Body of pancreas (tissue), 4 donors: ENCODE measurements at regions not wholly inside any gene's neighbourhood (a gene's known extent, or its start where the extent isn't known, plus 50 kb on each side); places are given as distances from the start of the nearest gene placed in this dataset.

ENCODE experiments used
- ATAC-seq: fragments of 150-250 bp; one replicate; pipeline ENCODE4 v1.9.1; 2016
- DNase-seq, 4 donors: peaks; one replicate each; pipeline ENCODE4 v3.0.0-alpha.2; 2019
- H3K27ac ChIP-seq, 4 donors: fragments of 200-600 bp; sonication (generic); 1 replicate in 3 of 4; 2 replicates in 1 of 4; pipeline versions ENCODE4 v1.5.1 to v1.6.1; 2016 to 2019; ENCODE audit warnings: mild to moderate bottlenecking in 1 of 4, mixed read lengths in 1 of 4, moderate library complexity in 1 of 4
- H3K27me3 ChIP-seq, 2 donors: fragments of 200-600 bp; sonication (generic); one replicate each; pipeline ENCODE4 v1.6.0; 2016; ENCODE audit warnings: mild to moderate bottlenecking in 1 of 2
- H3K36me3 ChIP-seq, 2 donors: fragments of 200-600 bp; sonication (generic); replicated peaks in 1 of 2; 2 replicates each; pipeline ENCODE4 v1.5.1; 2016; ENCODE audit warnings: low read depth in 2 of 2; ENCODE audit not compliant: insufficient read depth in 1 of 2
- H3K4me1 ChIP-seq: fragments of 200-600 bp; sonication (generic); one replicate; pipeline ENCODE4 v1.6.0; 2016
- H3K4me3 ChIP-seq, 2 donors: fragments of 200-600 bp; sonication (generic); 1 replicate in 1 of 2; 2 replicates in 1 of 2; pipeline ENCODE4 v1.5.1; 2016 to 2019
- H3K9me3 ChIP-seq, 3 donors: fragments of 200-600 bp; sonication (generic); 1 replicate in 2 of 3; 2 replicates in 1 of 3; pipeline ENCODE4 v1.5.1; 2016
- POLR2A ChIP-seq, 3 donors: fragments of 450-650 bp; IDR thresholded peaks; one replicate each; pipeline ENCODE4 v1.6.1; 2016; ENCODE audit warnings: antibody characterized with exemption in 3 of 3, mild to moderate bottlenecking in 2 of 3
- WGBS, 2 donors: methylation state at CpG; one replicate each; pipeline ENCODE4 v1.1.5; 2017; 5-methylcytosine and 5-hydroxymethylcytosine counted together
- intact Hi-C: fragments of 100-400 bp; cut with DNase I; formaldehyde crosslinking; loops from one replicate; pipeline ENCODE4 v1.15.1; 2023
- TF ChIP-seq, protein P1 (sequence below), 7 experiments: fragments of 450-650 bp in 4 of 7; fragments of 200-600 bp in 3 of 7; sonication (generic) in 3 of 7; IDR thresholded peaks; one replicate each; pipeline ENCODE4 v1.5.1; 2016 to 2019; ENCODE audit warnings: antibody characterized with exemption in 7 of 7

DNA sequence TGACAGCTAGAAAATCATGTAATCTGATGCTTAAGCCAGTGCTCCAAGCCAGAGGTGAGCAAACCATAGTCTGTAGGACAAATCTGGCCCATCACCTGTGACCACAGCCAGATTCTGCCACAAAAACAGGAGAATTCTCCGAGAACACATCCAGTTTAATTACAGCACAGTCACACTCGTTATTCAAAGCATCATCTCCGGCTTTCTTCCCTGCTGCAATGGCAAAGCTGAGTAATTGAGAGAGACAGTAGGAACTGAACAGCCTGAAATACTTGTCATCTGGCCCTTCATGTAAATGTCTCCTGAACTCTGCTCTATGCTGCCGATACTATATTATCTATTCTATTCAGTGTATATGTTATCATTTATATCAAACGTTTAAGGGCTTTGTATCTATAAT lies 121.4 kb upstream of the FOXF1 start:
- no peak for TF ChIP-seq POLR2A (IDR thresholded peaks at IDR 0.05)
- TF ChIP-seq, protein P1, sequence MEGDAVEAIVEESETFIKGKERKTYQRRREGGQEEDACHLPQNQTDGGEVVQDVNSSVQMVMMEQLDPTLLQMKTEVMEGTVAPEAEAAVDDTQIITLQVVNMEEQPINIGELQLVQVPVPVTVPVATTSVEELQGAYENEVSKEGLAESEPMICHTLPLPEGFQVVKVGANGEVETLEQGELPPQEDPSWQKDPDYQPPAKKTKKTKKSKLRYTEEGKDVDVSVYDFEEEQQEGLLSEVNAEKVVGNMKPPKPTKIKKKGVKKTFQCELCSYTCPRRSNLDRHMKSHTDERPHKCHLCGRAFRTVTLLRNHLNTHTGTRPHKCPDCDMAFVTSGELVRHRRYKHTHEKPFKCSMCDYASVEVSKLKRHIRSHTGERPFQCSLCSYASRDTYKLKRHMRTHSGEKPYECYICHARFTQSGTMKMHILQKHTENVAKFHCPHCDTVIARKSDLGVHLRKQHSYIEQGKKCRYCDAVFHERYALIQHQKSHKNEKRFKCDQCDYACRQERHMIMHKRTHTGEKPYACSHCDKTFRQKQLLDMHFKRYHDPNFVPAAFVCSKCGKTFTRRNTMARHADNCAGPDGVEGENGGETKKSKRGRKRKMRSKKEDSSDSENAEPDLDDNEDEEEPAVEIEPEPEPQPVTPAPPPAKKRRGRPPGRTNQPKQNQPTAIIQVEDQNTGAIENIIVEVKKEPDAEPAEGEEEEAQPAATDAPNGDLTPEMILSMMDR (IDR thresholded peaks at IDR 0.05) = no peak
- DNase-seq (no peak), ATAC-seq (no peak)
- H3K9me3 ChIP-seq = no peaks in the 10 kb centered on the region
- H3K4me1 ChIP-seq = no peaks in the 10 kb centered on the region
- H3K27ac ChIP-seq = no peak overlapping the region
- 51 to 56% methylated on average over 5 of the region's 5 CpGs for WGBS, 2 donors
- no peak overlapping the region for H3K4me3 ChIP-seq
- peaks cover 0 to 5% of the 10 kb centered on the region in 2 donors for H3K27me3 ChIP-seq
- intact Hi-C loops = no loop called here
- H3K36me3 ChIP-seq = no peaks in the 10 kb centered on the region

DNA sequence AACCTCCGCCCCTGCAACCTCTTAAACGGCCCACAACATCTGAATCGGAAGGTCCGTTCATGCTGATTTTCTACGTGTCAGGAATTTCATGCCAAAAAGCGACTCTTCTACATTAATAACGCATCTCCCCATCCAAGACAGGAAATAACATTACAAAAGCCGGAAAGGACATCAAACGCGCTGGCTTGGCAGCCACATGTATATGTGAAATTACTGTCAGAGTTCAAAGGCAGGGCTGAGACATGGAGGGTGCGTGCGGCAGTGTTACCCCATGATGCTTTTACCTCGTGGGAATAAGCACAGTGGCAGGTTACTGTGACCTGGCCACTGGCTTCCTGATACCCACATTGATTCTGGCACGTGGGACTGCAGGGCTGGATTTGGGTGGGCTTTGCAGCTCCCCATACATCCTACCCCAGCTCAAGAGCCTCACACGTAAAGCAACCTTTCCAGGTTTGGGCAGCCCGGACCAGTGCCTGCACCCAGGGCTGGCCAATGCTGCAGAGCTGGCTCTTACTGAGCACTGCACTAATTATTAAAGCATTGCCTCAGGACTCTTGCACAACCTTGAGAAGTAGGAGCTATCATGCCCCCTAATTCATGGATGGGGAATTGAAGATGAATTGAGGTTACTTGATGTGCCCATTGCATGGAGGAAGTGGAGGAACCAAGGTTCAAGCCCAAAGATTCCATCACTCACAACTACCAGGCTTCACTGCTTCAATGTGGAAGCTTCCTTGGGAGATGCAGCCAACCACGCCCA lies 120.6 kb upstream of the FOXF1 start:
- H3K27ac ChIP-seq = no peak overlapping the region
- H3K27me3 ChIP-seq = peaks cover 0 to 5% of the 10 kb centered on the region in 2 donors
- TF ChIP-seq, protein P1 (IDR thresholded peaks at IDR 0.05) = no peak
- H3K4me3 ChIP-seq = no peak overlapping the region
- DNase-seq (no peak), ATAC-seq (no peak)
- no peaks in the 10 kb centered on the region for H3K9me3 ChIP-seq
- intact Hi-C loops = no loop called here
- H3K4me1 ChIP-seq = no peaks in the 10 kb centered on the region
- H3K36me3 ChIP-seq = no peaks in the 10 kb centered on the region
- WGBS, 2 donors = 63 to 68% methylated on average over 17 of the region's 17 CpGs

DNA sequence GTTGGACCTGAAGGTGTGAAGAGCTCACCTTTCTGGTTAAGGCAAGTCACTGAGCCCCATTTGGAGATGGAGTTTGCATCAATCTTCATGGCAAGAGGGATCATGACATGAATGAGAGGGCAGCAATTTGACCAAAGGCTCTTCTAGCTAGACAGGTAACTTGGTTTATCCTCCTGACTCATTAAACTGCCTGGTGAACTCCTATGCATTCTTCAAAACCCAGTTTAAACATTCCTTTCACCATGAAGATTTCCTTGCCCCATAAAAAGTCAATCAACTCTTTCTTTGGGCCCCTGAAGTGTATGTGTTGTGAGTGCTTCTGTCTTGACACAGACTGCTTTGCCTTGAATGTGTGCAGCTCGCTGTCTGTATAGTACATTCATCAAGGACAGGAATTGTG lies 120.0 kb upstream of the FOXF1 start:
- Histone ChIP-seq H3K9me3 (no peaks in the 10 kb centered on the region), H3K4me1 (no peaks in the 10 kb centered on the region), H3K27ac (no peak overlapping the region), H3K27me3 (peaks cover 0 to 5% of the 10 kb centered on the region in 2 donors), H3K4me3 (no peak overlapping the region), H3K36me3 (no peaks in the 10 kb centered on the region)
- 79 to 100% methylated on average over 1 of the region's 1 CpG for WGBS, 2 donors
- TF ChIP-seq, protein P1 (IDR thresholded peaks at IDR 0.05) = no peak
- TF ChIP-seq POLR2A (IDR thresholded peaks at IDR 0.05) = no peak
- intact Hi-C loops = no loop called here
- no peak for DNase-seq
- ATAC-seq = no peak

DNA sequence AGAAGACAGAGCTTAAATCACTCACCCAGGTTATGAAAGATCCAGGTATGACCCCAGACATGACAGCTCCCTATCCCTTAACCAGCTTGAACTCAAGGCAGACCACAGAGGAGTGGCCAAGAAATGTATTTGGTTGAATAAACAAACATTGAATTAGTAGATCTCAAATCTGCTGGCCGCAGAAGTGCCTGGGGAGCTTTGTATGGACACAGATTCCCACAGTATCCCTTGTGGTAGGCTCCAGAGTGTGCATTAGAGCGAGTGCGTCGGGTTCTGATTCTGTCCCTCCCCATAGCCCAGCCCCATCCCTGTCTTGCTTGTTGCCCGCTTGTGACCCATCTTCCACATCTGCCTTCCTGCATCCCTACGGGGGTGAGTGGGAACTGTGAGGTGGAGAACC lies 118.8 kb upstream of the FOXF1 start:
- Histone ChIP-seq H3K9me3 (no peaks in the 10 kb centered on the region), H3K36me3 (no peaks in the 10 kb centered on the region), H3K27me3 (peaks cover 0 to 5% of the 10 kb centered on the region in 2 donors), H3K4me3 (no peak overlapping the region), H3K4me1 (no peaks in the 10 kb centered on the region), H3K27ac (no peak overlapping the region)
- ATAC-seq (no peak), DNase-seq (no peak)
- intact Hi-C loops = no loop called here
- no peak for TF ChIP-seq POLR2A (IDR thresholded peaks at IDR 0.05)
- TF ChIP-seq, protein P1 (IDR thresholded peaks at IDR 0.05) = no peak
- 68 to 76% methylated on average over 6 of the region's 6 CpGs for WGBS, 2 donors

DNA sequence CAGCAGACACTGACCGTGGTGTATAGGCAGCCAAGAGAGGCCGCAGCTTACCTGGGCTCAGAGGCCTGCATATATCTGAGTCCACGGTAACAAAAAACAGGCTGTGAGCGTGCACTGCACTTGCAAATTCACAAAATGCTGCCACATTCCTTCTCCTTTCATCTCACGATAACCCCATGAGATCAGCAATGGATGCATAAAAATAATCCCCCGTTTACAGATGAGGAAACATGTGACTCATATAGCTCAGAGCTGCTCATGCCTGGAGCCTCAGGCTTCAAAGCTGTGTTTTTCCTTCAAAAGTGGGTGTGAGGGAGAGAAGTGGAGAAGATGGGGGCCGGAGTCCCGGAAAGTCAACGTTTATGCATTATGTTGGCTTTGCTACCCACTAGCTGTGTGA lies 118.3 kb upstream of the FOXF1 start:
- TF ChIP-seq, protein P1 (IDR thresholded peaks at IDR 0.05) = no peak
- TF ChIP-seq POLR2A (IDR thresholded peaks at IDR 0.05) = no peak
- whole genome bisulfite sequencing, 2 donors = 63 to 65% methylated on average over 9 of the region's 9 CpGs
- intact Hi-C loops = no loop called here

More for the DNA sequence above, 118.3 kb upstream of the FOXF1 start:
- no peak overlapping the region for H3K4me3 ChIP-seq
- H3K36me3 ChIP-seq = no peaks in the 10 kb centered on the region
- no peaks in the 10 kb centered on the region for H3K4me1 ChIP-seq
- no peaks in the 10 kb centered on the region for H3K9me3 ChIP-seq
- no peak overlapping the region for H3K27ac ChIP-seq
- peaks cover 0 to 5% of the 10 kb centered on the region in 2 donors for H3K27me3 ChIP-seq
- ATAC-seq (no peak), DNase-seq (no peak)
